Caco-2 (cell line): ENCODE measurements at regions not wholly inside any gene's neighbourhood (a gene's known extent, or its start where the extent isn't known, plus 50 kb on each side); places are given as distances from the start of the nearest gene placed in this dataset.

Source experiments
- BruUV-seq: library from RNA; stranded (reverse); fragments of 400-500 nt; replicated peaks from 2 replicates; lab custom pipeline; 2021; lab: Mats Ljungman, UMichigan
- CTCF ChIA-PET: fragments of 300-600 bp; sonication (Branson Sonifier 250); formaldehyde crosslinking; loops from one replicate; lab custom pipeline; 2022; ENCODE audit warnings: antibody characterized with exemption; lab: Charles Lee
- POLR2A ChIA-PET: fragments of 300-600 bp; sonication (Branson Sonifier 250); formaldehyde crosslinking; loops from one replicate; lab custom pipeline; 2022; ENCODE audit warnings: antibody characterized with exemption; lab: Charles Lee
- DNase-seq, 2 experiments: peaks; one replicate each; pipeline versions ENCODE4 v3.0.0 to v3.0.0-alpha.2; 2020 to 2022
- H3K27me3 ChIP-seq: replicated peaks from 2 replicates; pipeline ENCODE4 v1.6.0; 2011; ENCODE audit warnings: low read length; ENCODE audit not compliant: control insufficient read depth, insufficient read depth
- H3K36me3 ChIP-seq: 2 replicates; pipeline ENCODE4 v1.5.1; 2011; ENCODE audit warnings: low read length; ENCODE audit not compliant: control insufficient read depth, insufficient read depth
- H3K4me1 ChIP-seq: fragments of 250-450 bp; sonication (Bioruptor Pico); 2 replicates; pipeline ENCODE4 v1.5.1; 2020; ENCODE audit warnings: mild to moderate bottlenecking
- H3K4me3 ChIP-seq: 2 replicates; pipeline ENCODE4 v1.5.1; 2011; ENCODE audit warnings: low read depth, mild to moderate bottlenecking, control low read depth, low read length
- H3K9me3 ChIP-seq: fragments of 250-450 bp; sonication (Bioruptor Pico); 2 replicates; pipeline ENCODE4 v1.5.1; 2020; ENCODE audit warnings: mild to moderate bottlenecking, moderate library complexity
- H3K27ac Mint-ChIP-seq: one replicate; pipeline ENCODE4 v1.8.0; 2022; ENCODE audit warnings: mixed read lengths; ENCODE audit not compliant: unreplicated experiment
- H3K27me3 Mint-ChIP-seq: one replicate; pipeline ENCODE4 v1.8.0; 2022; ENCODE audit warnings: mixed read lengths; ENCODE audit not compliant: insufficient read depth, unreplicated experiment
- H3K36me3 Mint-ChIP-seq: one replicate; pipeline ENCODE4 v1.8.0; 2022; ENCODE audit warnings: mild to moderate bottlenecking, mixed read lengths; ENCODE audit not compliant: insufficient read depth, unreplicated experiment
- H3K4me1 Mint-ChIP-seq: one replicate; pipeline ENCODE4 v1.8.0; 2022; ENCODE audit warnings: low read depth, mixed read lengths; ENCODE audit not compliant: unreplicated experiment
- H3K4me3 Mint-ChIP-seq: one replicate; pipeline ENCODE4 v1.8.0; 2022; ENCODE audit warnings: mild to moderate bottlenecking, moderate library complexity, mixed read lengths; ENCODE audit not compliant: unreplicated experiment
- H3K9me3 Mint-ChIP-seq: one replicate; pipeline ENCODE4 v1.8.0; 2022; ENCODE audit warnings: mixed read lengths; ENCODE audit not compliant: unreplicated experiment
- CTCF ChIP-seq, 2 experiments: fragments of 200-600 bp in 1 of 2; IDR thresholded peaks; 1 replicate in 1 of 2; 2 replicates in 1 of 2; pipeline versions ENCODE4 v1.5.1 to v1.8.0; 2011 to 2022; ENCODE audit warnings: antibody characterized with exemption in 1 of 2, control low read depth in 1 of 2, inconsistent platforms in 1 of 2, low read depth in 1 of 2, low read length in 1 of 2, mild to moderate bottlenecking in 1 of 2, moderate library complexity in 1 of 2; ENCODE audit not compliant: insufficient read depth in 1 of 2, severe bottlenecking in 1 of 2, unreplicated experiment in 1 of 2
- intact Hi-C: fragments of 100-400 bp; cut with micrococcal nuclease; formaldehyde crosslinking; loops from one replicate; pipeline ENCODE4 v1.10.0; 2022; ENCODE audit not compliant: unreplicated experiment

- CTCF ChIA-PET: interaction anchor here (0.5 kb wide), 1 partner anchor 1325 kb away, joined by 3 read pairs; no protein-coding TSS in a partner anchor
- DNase-seq: peak in 1 of 2 experiments; percentile 16
- no peaks in the 10 kb centered on the region for H3K9me3 Mint-ChIP-seq
Measured at GRCh38 chr13:71240911-71241310, 626.1 kb downstream of the DACH1 start.

GRCh38 chr13:71237332-71237731, 629.7 kb downstream of the DACH1 start:
- H3K36me3 ChIP-seq: no peaks in the 10 kb centered on the region
- no peak for TF ChIP-seq CTCF (IDR thresholded peaks at IDR 0.05; ENCODE audit: insufficient read depth in 1 of 2, low read depth in 1 of 2, low read length in 1 of 2, severe bottlenecking in 1 of 2, unreplicated experiment in 1 of 2)
- no peaks in the 10 kb centered on the region for H3K9me3 ChIP-seq
- H3K27me3 ChIP-seq: no peaks in the 10 kb centered on the region
- no peak overlapping the region for H3K4me3 Mint-ChIP-seq
- no peaks in the 10 kb centered on the region for H3K9me3 Mint-ChIP-seq
- no peaks in the 10 kb centered on the region for H3K4me1 Mint-ChIP-seq
- intact Hi-C loops: no loop called here
- CTCF ChIA-PET: no interaction called here
- POLR2A ChIA-PET: no interaction called here
- DNase-seq: no peak
- H3K36me3 Mint-ChIP-seq: no peaks in the 10 kb centered on the region
- H3K27me3 Mint-ChIP-seq: no peaks in the 10 kb centered on the region
- no TSS peak for BruUV-seq
- H3K4me1 ChIP-seq: no peaks in the 10 kb centered on the region
- H3K4me3 ChIP-seq: no peak overlapping the region
- no peak overlapping the region for H3K27ac Mint-ChIP-seq

More at GRCh38 chr13:71240911-71241310, 626.1 kb downstream of the DACH1 start:
- BruUV-seq: no TSS peak
- no peaks in the 10 kb centered on the region for H3K9me3 ChIP-seq
- H3K27me3 ChIP-seq: no peaks in the 10 kb centered on the region
- Mint-ChIP-seq H3K4me3 (no peak overlapping the region), H3K36me3 (no peaks in the 10 kb centered on the region), H3K4me1 (no peaks in the 10 kb centered on the region), H3K27ac (no peak overlapping the region), H3K27me3 (no peaks in the 10 kb centered on the region)
- POLR2A ChIA-PET: no interaction called here
- no peaks in the 10 kb centered on the region for H3K4me1 ChIP-seq
- H3K4me3 ChIP-seq: no peak overlapping the region
- peak; percentile 40 to 57 for TF ChIP-seq CTCF (IDR thresholded peaks at IDR 0.05; ENCODE audit: insufficient read depth in 1 of 2, low read depth in 1 of 2, low read length in 1 of 2, severe bottlenecking in 1 of 2, unreplicated experiment in 1 of 2)
- intact Hi-C loops: loop anchor here (1.0 to 2.0 kb wide), 3 partner anchors 80 to 638 kb away; no protein-coding TSS in a partner anchor
- no peaks in the 10 kb centered on the region for H3K36me3 ChIP-seq

- no peak for DNase-seq
- no peak for TF ChIP-seq CTCF (IDR thresholded peaks at IDR 0.05; ENCODE audit: insufficient read depth in 1 of 2, low read depth in 1 of 2, low read length in 1 of 2, severe bottlenecking in 1 of 2, unreplicated experiment in 1 of 2)
- no peaks in the 10 kb centered on the region for H3K9me3 ChIP-seq
- POLR2A ChIA-PET: no interaction called here
- H3K27me3 ChIP-seq: no peaks in the 10 kb centered on the region
- H3K4me1 ChIP-seq: no peaks in the 10 kb centered on the region
- no peaks in the 10 kb centered on the region for H3K4me1 Mint-ChIP-seq
- CTCF ChIA-PET: interaction anchor here (0.7 to 1.7 kb wide), 2 partner anchors 215 to 259 kb away, joined by 3 to 9 read pairs; no protein-coding TSS in a partner anchor
- H3K36me3 ChIP-seq: no peaks in the 10 kb centered on the region
- H3K27ac Mint-ChIP-seq: no peak overlapping the region
- no peak overlapping the region for H3K4me3 ChIP-seq
- H3K27me3 Mint-ChIP-seq: no peaks in the 10 kb centered on the region
- no peak overlapping the region for H3K4me3 Mint-ChIP-seq
- no TSS peak for BruUV-seq
- H3K9me3 Mint-ChIP-seq: no peaks in the 10 kb centered on the region
- no peaks in the 10 kb centered on the region for H3K36me3 Mint-ChIP-seq
- intact Hi-C loops: loop anchor here (1.0 to 2.0 kb wide), 5 partner anchors 153 to 597 kb away; no protein-coding TSS in a partner anchor
Measured at GRCh38 chr13:71219698-71220415, 647.1 kb downstream of the DACH1 start.
